ENCODE measurements at regions not wholly inside any gene's neighbourhood (a gene's known extent, or its start where the extent isn't known, plus 50 kb on each side); places are given as distances from the start of the nearest gene placed in this dataset.

DNA sequence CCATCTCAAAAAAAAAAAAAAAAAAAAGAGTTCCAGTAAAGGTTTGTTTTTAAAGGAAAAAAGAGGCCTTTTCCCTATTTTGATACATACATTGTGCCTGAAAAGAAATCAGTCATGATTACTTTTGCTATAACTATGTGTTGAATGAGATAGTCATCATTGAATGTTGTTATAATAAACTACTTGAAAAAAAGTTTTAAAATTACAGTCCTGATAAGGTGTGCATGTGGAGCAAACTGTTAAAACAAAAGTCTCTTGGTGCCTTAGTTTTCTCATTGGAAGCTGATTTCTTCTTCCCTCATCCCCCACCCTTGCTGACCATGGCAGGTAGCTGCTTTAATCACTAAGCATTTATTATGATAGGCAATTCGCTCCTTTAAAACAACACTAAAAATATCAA is 172.3 kb upstream of the TBCA start:
- H3K27me3 Mint-ChIP-seq (ENCODE audit: low read depth), result peaks cover 46% of the 10 kb centered on the region
- TF ChIP-seq, protein P1, sequence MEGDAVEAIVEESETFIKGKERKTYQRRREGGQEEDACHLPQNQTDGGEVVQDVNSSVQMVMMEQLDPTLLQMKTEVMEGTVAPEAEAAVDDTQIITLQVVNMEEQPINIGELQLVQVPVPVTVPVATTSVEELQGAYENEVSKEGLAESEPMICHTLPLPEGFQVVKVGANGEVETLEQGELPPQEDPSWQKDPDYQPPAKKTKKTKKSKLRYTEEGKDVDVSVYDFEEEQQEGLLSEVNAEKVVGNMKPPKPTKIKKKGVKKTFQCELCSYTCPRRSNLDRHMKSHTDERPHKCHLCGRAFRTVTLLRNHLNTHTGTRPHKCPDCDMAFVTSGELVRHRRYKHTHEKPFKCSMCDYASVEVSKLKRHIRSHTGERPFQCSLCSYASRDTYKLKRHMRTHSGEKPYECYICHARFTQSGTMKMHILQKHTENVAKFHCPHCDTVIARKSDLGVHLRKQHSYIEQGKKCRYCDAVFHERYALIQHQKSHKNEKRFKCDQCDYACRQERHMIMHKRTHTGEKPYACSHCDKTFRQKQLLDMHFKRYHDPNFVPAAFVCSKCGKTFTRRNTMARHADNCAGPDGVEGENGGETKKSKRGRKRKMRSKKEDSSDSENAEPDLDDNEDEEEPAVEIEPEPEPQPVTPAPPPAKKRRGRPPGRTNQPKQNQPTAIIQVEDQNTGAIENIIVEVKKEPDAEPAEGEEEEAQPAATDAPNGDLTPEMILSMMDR (IDR thresholded peaks at IDR 0.05; ENCODE audit: unreplicated experiment in 3 of 3), result no peak
- H3K4me3 Mint-ChIP-seq, result no peak overlapping the region
- no peaks in the 10 kb centered on the region for H3K36me3 Mint-ChIP-seq (ENCODE audit: low read depth)
- H3K27ac Mint-ChIP-seq, result no peak overlapping the region
- H3K9me3 Mint-ChIP-seq, result no peaks in the 10 kb centered on the region
- no peaks in the 10 kb centered on the region for H3K4me1 Mint-ChIP-seq

DNA sequence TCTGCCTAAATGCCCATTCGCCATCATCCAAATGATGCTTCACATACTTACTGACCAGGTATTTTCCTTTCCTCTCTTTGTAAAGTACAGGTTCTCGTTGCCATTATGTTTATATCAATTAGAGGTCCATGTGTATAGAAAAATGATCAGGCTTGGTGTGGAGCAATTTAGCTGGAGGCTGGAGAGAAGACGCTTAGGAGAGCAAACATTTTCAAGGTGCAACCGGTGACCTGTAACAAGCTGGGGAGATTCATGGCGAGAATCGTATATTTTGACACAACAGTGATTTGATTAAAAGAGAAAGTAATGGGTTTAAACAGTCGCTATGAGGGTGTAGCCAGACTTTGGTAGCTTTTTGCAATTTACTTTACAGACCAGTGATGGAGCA is 170.9 kb upstream of the TBCA start:
- Mint-ChIP-seq H3K9me3 (no peaks in the 10 kb centered on the region), H3K4me3 (no peak overlapping the region), H3K27me3 (ENCODE audit: low read depth) (peaks cover 48% of the 10 kb centered on the region), H3K36me3 (ENCODE audit: low read depth) (no peaks in the 10 kb centered on the region), H3K27ac (no peak overlapping the region), H3K4me1 (no peaks in the 10 kb centered on the region)
- TF ChIP-seq, protein P1 (IDR thresholded peaks at IDR 0.05; ENCODE audit: unreplicated experiment in 3 of 3), result no peak

DNA sequence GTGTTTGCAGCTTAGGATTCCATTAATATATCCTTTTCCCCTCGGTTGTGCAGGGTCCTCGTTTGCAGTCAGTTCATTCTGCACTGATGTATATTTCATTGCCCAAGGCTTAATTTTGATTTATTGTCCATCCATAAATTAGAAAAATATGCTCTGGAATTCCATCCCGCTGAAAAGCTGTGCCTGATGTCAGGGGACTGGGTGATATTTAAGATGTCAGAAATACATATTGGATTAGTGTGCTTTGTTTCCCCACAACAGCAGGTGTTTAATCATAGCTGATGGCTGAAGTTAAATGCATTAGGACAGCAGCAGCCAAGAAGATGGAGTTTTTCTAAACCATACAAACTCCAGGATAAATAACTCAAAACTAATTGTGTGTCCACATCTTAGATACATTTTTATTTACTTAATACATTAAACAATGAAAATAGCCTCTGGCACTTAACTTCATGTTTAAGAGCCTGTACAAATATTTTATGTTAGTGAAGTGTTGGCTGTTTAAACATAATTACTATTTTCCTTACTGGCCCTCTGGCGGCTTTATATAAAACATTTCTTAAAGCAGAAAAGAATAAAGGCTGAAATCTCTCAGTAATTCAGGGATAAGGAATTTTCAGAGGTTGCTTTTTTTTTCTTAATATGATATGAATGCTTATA is 170.4 kb upstream of the TBCA start:
- Mint-ChIP-seq H3K36me3 (ENCODE audit: low read depth) (no peaks in the 10 kb centered on the region), H3K27me3 (ENCODE audit: low read depth) (peaks cover 49% of the 10 kb centered on the region), H3K9me3 (peaks cover under 1% of the 10 kb centered on the region), H3K27ac (no peak overlapping the region), H3K4me1 (no peaks in the 10 kb centered on the region), H3K4me3 (no peak overlapping the region)
- TF ChIP-seq, protein P1 (IDR thresholded peaks at IDR 0.05; ENCODE audit: unreplicated experiment in 3 of 3), result no peak

DNA sequence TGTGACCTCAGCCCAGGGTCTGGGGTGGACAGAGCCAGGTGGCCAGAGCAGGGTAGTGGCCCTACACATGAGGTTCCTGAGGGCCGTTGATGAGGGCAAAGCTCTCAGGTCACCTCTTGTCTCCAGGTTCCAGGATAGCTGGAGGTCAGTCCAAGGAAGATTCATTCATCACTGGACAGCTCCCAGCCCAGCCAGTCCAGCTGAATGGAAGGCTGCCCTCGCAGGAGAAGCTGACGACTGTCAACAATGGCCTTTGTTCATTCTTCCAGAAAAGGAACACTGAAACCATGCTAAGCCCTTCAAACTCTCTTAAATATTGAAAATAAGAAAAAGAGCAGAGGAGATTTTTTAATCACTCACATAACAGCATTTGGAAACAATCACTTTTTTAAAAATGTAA is 169.7 kb upstream of the TBCA start:
- H3K9me3 Mint-ChIP-seq, result peaks cover 3% of the 10 kb centered on the region
- no peak overlapping the region for H3K4me3 Mint-ChIP-seq
- no peaks in the 10 kb centered on the region for H3K36me3 Mint-ChIP-seq (ENCODE audit: low read depth)
- no peaks in the 10 kb centered on the region for H3K4me1 Mint-ChIP-seq
- peaks cover 49% of the 10 kb centered on the region for H3K27me3 Mint-ChIP-seq (ENCODE audit: low read depth)
- TF ChIP-seq, protein P1 (IDR thresholded peaks at IDR 0.05; ENCODE audit: unreplicated experiment in 3 of 3), result no peak
- H3K27ac Mint-ChIP-seq, result no peak overlapping the region

DNA sequence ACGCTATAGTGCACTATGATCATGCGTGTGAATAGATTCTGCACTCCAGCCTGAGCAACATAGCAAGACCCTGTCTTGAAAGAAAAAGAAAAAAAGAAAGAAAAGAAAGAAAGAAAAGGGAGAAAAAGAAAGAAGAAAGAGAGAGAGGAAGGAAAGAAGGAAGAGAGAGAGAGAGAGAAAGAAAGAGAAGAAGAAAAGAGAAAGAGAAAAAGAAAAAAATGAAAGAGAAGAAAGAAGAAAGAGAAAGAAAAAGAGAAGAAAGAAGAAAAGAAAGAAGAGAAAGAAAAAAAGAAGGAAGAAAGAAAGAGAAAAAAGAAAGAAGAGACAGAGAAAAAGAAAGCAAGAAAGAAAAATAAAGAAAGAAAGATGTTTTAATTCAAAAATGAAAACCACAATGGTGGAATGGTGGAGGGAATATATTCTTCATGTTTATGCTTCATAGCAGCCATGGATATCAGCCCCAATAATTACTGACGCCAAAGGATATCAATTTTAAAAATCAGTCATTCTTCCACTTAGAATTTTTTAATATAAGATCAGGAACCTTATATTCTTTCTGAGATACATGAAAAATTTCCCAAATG is 168.7 kb upstream of the TBCA start:
- no peaks in the 10 kb centered on the region for H3K4me1 Mint-ChIP-seq
- peaks cover 6% of the 10 kb centered on the region for H3K9me3 Mint-ChIP-seq
- no peak overlapping the region for H3K27ac Mint-ChIP-seq
- H3K27me3 Mint-ChIP-seq (ENCODE audit: low read depth), result peaks cover 44% of the 10 kb centered on the region
- TF ChIP-seq, protein P1 (IDR thresholded peaks at IDR 0.05; ENCODE audit: unreplicated experiment in 3 of 3), result no peak
- H3K36me3 Mint-ChIP-seq (ENCODE audit: low read depth), result no peaks in the 10 kb centered on the region
- no peak overlapping the region for H3K4me3 Mint-ChIP-seq

DNA sequence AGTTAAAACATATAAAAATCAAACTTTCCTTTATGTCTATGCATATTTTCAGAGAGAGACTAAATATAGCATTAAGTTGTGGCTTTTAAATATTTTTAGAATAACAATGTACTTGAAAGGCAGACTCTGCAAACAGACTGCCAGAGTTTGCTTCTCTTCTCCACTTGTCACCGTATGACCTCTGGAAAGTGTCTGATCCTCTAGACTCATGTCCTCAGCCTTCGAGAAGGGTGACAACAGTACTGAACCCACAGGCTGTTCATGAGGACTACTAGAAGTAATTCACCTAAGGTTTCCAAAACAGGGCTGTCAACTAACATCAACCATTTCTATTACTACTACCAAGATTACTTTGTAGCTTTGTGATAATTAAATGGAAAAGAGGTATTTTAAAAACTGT is 167.7 kb upstream of the TBCA start:
- no peak overlapping the region for H3K27ac Mint-ChIP-seq
- H3K4me3 Mint-ChIP-seq, result no peak overlapping the region
- no peaks in the 10 kb centered on the region for H3K36me3 Mint-ChIP-seq (ENCODE audit: low read depth)
- TF ChIP-seq, protein P1 (IDR thresholded peaks at IDR 0.05; ENCODE audit: unreplicated experiment in 3 of 3), result no peak
- H3K9me3 Mint-ChIP-seq, result peaks cover 6% of the 10 kb centered on the region
- H3K4me1 Mint-ChIP-seq, result no peaks in the 10 kb centered on the region
- peaks cover 36% of the 10 kb centered on the region for H3K27me3 Mint-ChIP-seq (ENCODE audit: low read depth)
